GM18508 (cell line): ENCODE measurements at regions not wholly inside any gene's neighbourhood (a gene's known extent, or its start where the extent isn't known, plus 50 kb on each side); places are given as distances from the start of the nearest gene placed in this dataset.

ENCODE experiments used
- ATAC-seq: cut with Tn5 transposase; IDR thresholded peaks from one replicate; pipeline ENCODE4 v1.9.1; 2021; ENCODE audit warnings: moderate number of reproducible peaks; ENCODE audit not compliant: insufficient read depth, unreplicated experiment

GRCh38 chr3:168362156-168362555 is 266.4 kb upstream of the GOLIM4 start:
- ATAC-seq = no peak

- ATAC-seq = no peak
Observed at GRCh38 chr3:168360993-168361392, 265.3 kb upstream of the GOLIM4 start.

- ATAC-seq = no peak
Observed at GRCh38 chr3:168342946-168343850, 247.5 kb upstream of the GOLIM4 start.

- ATAC-seq = no peak
Observed at GRCh38 chr3:168341956-168342936, 246.5 kb upstream of the GOLIM4 start.

GRCh38 chr3:168341192-168341815 is 245.6 kb upstream of the GOLIM4 start:
- ATAC-seq = no peak

GRCh38 chr3:168338161-168338560 is 242.4 kb upstream of the GOLIM4 start:
- no peak for ATAC-seq

GRCh38 chr3:168336276-168336675 is 240.6 kb upstream of the GOLIM4 start:
- ATAC-seq = no peak

- ATAC-seq = no peak
Observed at GRCh38 chr3:168333410-168333935, 237.7 kb upstream of the GOLIM4 start.

GRCh38 chr3:168331756-168332155 is 236.0 kb upstream of the GOLIM4 start:
- no peak for ATAC-seq

GRCh38 chr3:168330983-168331382 is 235.3 kb upstream of the GOLIM4 start:
- no peak for ATAC-seq

GRCh38 chr3:168327856-168328255 is 232.1 kb upstream of the GOLIM4 start:
- no peak for ATAC-seq

GRCh38 chr3:168325684-168326083 is 230.0 kb upstream of the GOLIM4 start:
- ATAC-seq = no peak

GRCh38 chr3:168322941-168323340 is 227.2 kb upstream of the GOLIM4 start:
- ATAC-seq = no peak

- ATAC-seq = no peak
Observed at GRCh38 chr3:168314166-168314565, 218.4 kb upstream of the GOLIM4 start.

- ATAC-seq = no peak
Observed at GRCh38 chr3:168312984-168313383, 217.3 kb upstream of the GOLIM4 start.

GRCh38 chr3:168307893-168308292 is 212.2 kb upstream of the GOLIM4 start:
- no peak for ATAC-seq

- no peak for ATAC-seq
Observed at GRCh38 chr3:168295027-168295426, 199.3 kb upstream of the GOLIM4 start.

- no peak for ATAC-seq
Observed at GRCh38 chr3:168292296-168292695, 196.6 kb upstream of the GOLIM4 start.

- ATAC-seq = no peak
Observed at GRCh38 chr3:168289471-168290008, 193.8 kb upstream of the GOLIM4 start.
